22Rv1 (cell line): ENCODE measurements at regions not wholly inside any gene's neighbourhood (a gene's known extent, or its start where the extent isn't known, plus 50 kb on each side); places are given as distances from the start of the nearest gene placed in this dataset.

Experiments used
- CTCF ChIP-seq: fragments of 450-650 bp; IDR thresholded peaks from 2 replicates; pipeline ENCODE4 v1.5.1; 2017; ENCODE audit warnings: mild to moderate bottlenecking
- ZFX ChIP-seq: fragments of 450-650 bp; IDR thresholded peaks from 2 replicates; pipeline ENCODE4 v1.6.1; 2017; ENCODE audit warnings: antibody characterized with exemption, borderline replicate concordance

- TF ChIP-seq CTCF, result no peak
- no peak for TF ChIP-seq ZFX
Observed at GRCh38 chr20:18983796-18984195, 170.2 kb downstream of the SCP2D1 start.
